ENCODE measurements at regions not wholly inside any gene's neighbourhood (a gene's known extent, or its start where the extent isn't known, plus 50 kb on each side); places are given as distances from the start of the nearest gene placed in this dataset.

- Histone ChIP-seq H3K27me3 (ENCODE audit: insufficient read depth, low read length) (no peaks in the 10 kb centered on the region), H4K20me1 (ENCODE audit: control insufficient read depth, insufficient read depth, insufficient read length) (no peaks in the 10 kb centered on the region), H4K8ac (replicated peaks; ENCODE audit: insufficient read length, low read depth, low read length) (no peak overlapping the region), H3K23me2 (ENCODE audit: insufficient read length, low read depth, low read length, poor library complexity, severe bottlenecking) (no peaks in the 10 kb centered on the region), H2BK12ac (ENCODE audit: insufficient read length, low read depth, low read length) (no peak overlapping the region), H3K9me3 (ENCODE audit: control insufficient read depth, low read depth, low read length) (peaks cover 23% of the 10 kb centered on the region), H2BK20ac (ENCODE audit: low read depth, low read length, poor library complexity, severe bottlenecking) (no peak overlapping the region), H3K4ac (ENCODE audit: low read depth, low read length) (no peak overlapping the region), H3K14ac (ENCODE audit: insufficient read depth, low read length) (no peak overlapping the region), H4K5ac (ENCODE audit: insufficient read length, low read depth, low read length) (no peak overlapping the region), H2AFZ (ENCODE audit: low read length) (no peak overlapping the region), H3K79me2 (ENCODE audit: insufficient read depth, low read length) (no peaks in the 10 kb centered on the region), H3K56ac (ENCODE audit: insufficient read length, low read depth, low read length) (no peak overlapping the region), H3K27ac (ENCODE audit: insufficient read length, low read depth, low read length) (no peak overlapping the region), H3T11ph (ENCODE audit: low read length) (no peak overlapping the region), H3K4me1 (ENCODE audit: insufficient read depth, low read length) (no peaks in the 10 kb centered on the region), H2BK120ac (ENCODE audit: low read depth, low read length, poor library complexity, severe bottlenecking) (no peak overlapping the region), H2BK15ac (ENCODE audit: low read depth, low read length) (no peak overlapping the region), H3K79me1 (ENCODE audit: insufficient read depth, low read depth, low read length, poor library complexity, severe bottlenecking) (no peaks in the 10 kb centered on the region), H3K18ac (ENCODE audit: insufficient read length, low read depth, low read length) (no peak overlapping the region), H2BK5ac (ENCODE audit: insufficient read length, low read length) (no peak overlapping the region), H3K4me2 (ENCODE audit: insufficient read depth, insufficient read length, low read length) (no peak overlapping the region), H3K23ac (ENCODE audit: insufficient read length, low read depth, low read length) (no peak overlapping the region), H3K9ac (ENCODE audit: extremely low read depth, insufficient read length, low read length) (no peak overlapping the region), H2AK5ac (ENCODE audit: insufficient read length, low read length) (no peak overlapping the region), H4K91ac (ENCODE audit: insufficient read length, low read depth, low read length) (no peak overlapping the region)
- H3K4me1 Mint-ChIP-seq, result no peaks in the 10 kb centered on the region; a peak in 1 of 4 replicates
- no peak overlapping the region for H3K4me3 Mint-ChIP-seq
- WGBS (ENCODE audit: extremely low coverage, insufficient read length, low lambda C conversion rate), result no CpG with 5 or more reads among the region's 1 CpG
- DNase-seq, result no peak
- H3K9me3 Mint-ChIP-seq, result peaks cover 56 to 58% of the 10 kb centered on the region in 2 experiments
- no peak overlapping the region for H3K27ac Mint-ChIP-seq
- peaks cover 33 to 51% (median 41%) of the 10 kb centered on the region in 3 experiments for H3K36me3 Mint-ChIP-seq (ENCODE audit: insufficient read depth in 1 of 3, low read depth in 3 of 3)
- TF ChIP-seq CTCF (conservative IDR thresholded peaks at IDR 0.05), result no peak
- peaks cover 3% of the 10 kb centered on the region for H3K27me3 Mint-ChIP-seq (ENCODE audit: low read depth)
Observed at GRCh38 chr7:94843553-94843952, 63.8 kb upstream of the PPP1R9A start.
